HFFc6 (cell line): ENCODE measurements at regions not wholly inside any gene's neighbourhood (a gene's known extent, or its start where the extent isn't known, plus 50 kb on each side); places are given as distances from the start of the nearest gene placed in this dataset.
A peak's percentile ranks its signal among the peaks of the same experiment; 100 is the strongest.

Experiments
- DNase-seq: peaks from one replicate; pipeline ENCODE4 v3.0.0-alpha.2; 2018
- H3K27ac Mint-ChIP-seq: 2 replicates; pipeline ENCODE4 v1.8.0; 2020; ENCODE audit warnings: mild to moderate bottlenecking, mixed read lengths
- H3K27me3 Mint-ChIP-seq: 2 replicates; pipeline ENCODE4 v1.8.0; 2021; ENCODE audit warnings: mild to moderate bottlenecking, moderate library complexity, mixed read lengths; ENCODE audit not compliant: insufficient read depth
- H3K36me3 Mint-ChIP-seq: 2 replicates; pipeline ENCODE4 v1.8.0; 2021; ENCODE audit warnings: low read depth, mixed read lengths
- H3K4me1 Mint-ChIP-seq: 2 replicates; pipeline ENCODE4 v1.8.0; 2020; ENCODE audit warnings: low read depth, mixed read lengths
- H3K4me3 Mint-ChIP-seq: 2 replicates; pipeline ENCODE4 v1.8.0; 2020; ENCODE audit warnings: mild to moderate bottlenecking, moderate library complexity, mixed read lengths
- H3K9me3 Mint-ChIP-seq: 2 replicates; pipeline ENCODE4 v1.8.0; 2020; ENCODE audit warnings: mild to moderate bottlenecking, mixed read lengths
- CTCF ChIP-seq: fragments of 200-600 bp; sonication (generic); IDR thresholded peaks from 2 replicates; pipeline ENCODE4 v1.5.0; 2021; ENCODE audit warnings: antibody characterized with exemption, mild to moderate bottlenecking

- H3K27ac Mint-ChIP-seq, result no peak overlapping the region
- no peak for TF ChIP-seq CTCF
- no peak for DNase-seq
- H3K4me1 Mint-ChIP-seq, result no peaks in the 10 kb centered on the region
- H3K9me3 Mint-ChIP-seq, result no peaks in the 10 kb centered on the region
- no peak overlapping the region for H3K4me3 Mint-ChIP-seq
- H3K27me3 Mint-ChIP-seq, result peaks cover 5% of the 10 kb centered on the region; the same call in 1 of the 2 replicates
- no peaks in the 10 kb centered on the region for H3K36me3 Mint-ChIP-seq
These were observed 121.5 kb downstream of the INSIG2 start for GRCh38 chr2:118209727-118210126.

GRCh38 chr2:118207889-118208288, 119.6 kb downstream of the INSIG2 start:
- DNase-seq, result no peak
- Mint-ChIP-seq H3K36me3 (no peaks in the 10 kb centered on the region), H3K4me3 (no peak overlapping the region), H3K27ac (no peak overlapping the region), H3K9me3 (no peaks in the 10 kb centered on the region), H3K4me1 (no peaks in the 10 kb centered on the region), H3K27me3 (peaks cover 8% of the 10 kb centered on the region; the same call in 1 of the 2 replicates)
- TF ChIP-seq CTCF, result no peak

GRCh38 chr2:118202707-118203303, 114.5 kb downstream of the INSIG2 start:
- no peaks in the 10 kb centered on the region for H3K9me3 Mint-ChIP-seq
- peaks cover 17% of the 10 kb centered on the region for H3K27me3 Mint-ChIP-seq
- TF ChIP-seq CTCF, result peak; percentile 87
- H3K4me3 Mint-ChIP-seq, result no peak overlapping the region
- H3K36me3 Mint-ChIP-seq, result no peaks in the 10 kb centered on the region
- no peak overlapping the region for H3K27ac Mint-ChIP-seq
- no peaks in the 10 kb centered on the region for H3K4me1 Mint-ChIP-seq
- DNase-seq, result peak; percentile 39

- Mint-ChIP-seq H3K4me3 (no peak overlapping the region), H3K27me3 (peaks cover 10% of the 10 kb centered on the region), H3K4me1 (no peaks in the 10 kb centered on the region), H3K27ac (no peak overlapping the region), H3K36me3 (no peaks in the 10 kb centered on the region), H3K9me3 (no peaks in the 10 kb centered on the region)
- TF ChIP-seq CTCF, result no peak
- no peak for DNase-seq
These were observed 110.0 kb downstream of the INSIG2 start for GRCh38 chr2:118198268-118198667.

GRCh38 chr2:118197011-118197675, 108.9 kb downstream of the INSIG2 start:
- DNase-seq, result peak; percentile 18
- no peak overlapping the region for H3K27ac Mint-ChIP-seq
- H3K9me3 Mint-ChIP-seq, result no peaks in the 10 kb centered on the region
- no peaks in the 10 kb centered on the region for H3K4me1 Mint-ChIP-seq
- no peak overlapping the region for H3K4me3 Mint-ChIP-seq
- peaks cover 9% of the 10 kb centered on the region; the same call in 1 of the 2 replicates for H3K27me3 Mint-ChIP-seq
- no peak for TF ChIP-seq CTCF
- H3K36me3 Mint-ChIP-seq, result no peaks in the 10 kb centered on the region
